Muscle layer of colon (tissue), 2 donors: ENCODE measurements at regions not wholly inside any gene's neighbourhood (a gene's known extent, or its start where the extent isn't known, plus 50 kb on each side); places are given as distances from the start of the nearest gene placed in this dataset.
A peak's percentile ranks its signal among the peaks of the same experiment; 100 is the strongest.

Experiments
- H3K27ac ChIP-seq: one replicate; pipeline ENCODE4 v1.7.0; 2013; ENCODE audit warnings: low read depth, mild to moderate bottlenecking, low read length, moderate library complexity
- H3K27me3 ChIP-seq, 2 donors: one replicate each; pipeline ENCODE4 v1.7.0; 2013; ENCODE audit warnings: low read length in 2 of 2, mild to moderate bottlenecking in 2 of 2; ENCODE audit not compliant: insufficient read depth in 2 of 2, control insufficient read depth in 1 of 2
- H3K36me3 ChIP-seq: one replicate; pipeline ENCODE4 v1.7.0; 2013; ENCODE audit warnings: mild to moderate bottlenecking, low read length; ENCODE audit not compliant: insufficient read depth
- H3K4me1 ChIP-seq: one replicate; pipeline ENCODE4 v1.7.0; 2013; ENCODE audit warnings: mild to moderate bottlenecking, low read length; ENCODE audit not compliant: insufficient read depth
- H3K4me3 ChIP-seq, 2 donors: one replicate each; pipeline ENCODE4 v1.7.0; 2013; ENCODE audit warnings: low read length in 2 of 2, low read depth in 1 of 2, mild to moderate bottlenecking in 1 of 2, moderate library complexity in 1 of 2
- H3K9ac ChIP-seq: one replicate; pipeline ENCODE4 v1.7.0; 2013; ENCODE audit warnings: low read length
- H3K9me3 ChIP-seq: one replicate; pipeline ENCODE4 v1.7.0; 2013; ENCODE audit warnings: mild to moderate bottlenecking, low read length
- donor health status: abdominal sarcoma.
- donor health status: Adenocarcinoma of cecum.

DNA sequence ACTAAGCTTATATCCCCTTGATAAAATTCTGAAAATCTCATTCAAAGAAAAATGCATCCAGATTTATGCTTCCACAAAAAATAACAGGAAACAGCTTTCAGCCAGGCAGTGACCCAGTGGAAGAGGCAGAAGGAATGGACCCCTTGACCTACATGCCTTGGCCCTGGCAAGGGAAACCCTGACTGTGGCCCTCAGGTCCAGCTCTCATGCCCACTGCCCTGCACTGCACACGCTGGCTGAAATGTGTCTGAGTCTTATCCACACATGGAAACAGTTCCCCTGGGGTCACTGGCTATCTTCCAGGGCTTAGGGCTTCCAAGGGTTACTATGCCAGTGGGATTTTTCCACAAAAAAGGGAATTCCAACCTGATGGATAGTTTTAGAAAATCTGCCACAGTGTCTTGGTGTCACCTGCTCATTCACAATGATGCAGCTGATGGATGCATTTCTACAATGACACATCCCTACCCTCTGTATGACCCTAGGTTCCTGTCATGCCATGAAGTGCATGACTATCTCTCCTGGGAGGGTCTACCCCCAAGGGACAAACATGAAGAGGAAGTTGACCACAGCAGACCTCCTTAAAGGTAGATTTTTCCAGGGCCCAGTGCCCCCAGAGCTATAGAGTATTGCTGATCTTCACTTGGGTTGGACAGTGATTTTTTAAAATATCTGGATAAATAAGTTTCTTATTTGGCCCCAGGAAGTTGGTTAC lies 121.9 kb upstream of the CD93 start:
- H3K4me1 ChIP-seq: peaks cover 47% of the 10 kb centered on the region
- H3K9ac ChIP-seq: no peak overlapping the region
- no peaks in the 10 kb centered on the region for H3K9me3 ChIP-seq
- H3K27me3 ChIP-seq: no peaks in the 10 kb centered on the region
- H3K27ac ChIP-seq: no peak overlapping the region
- no peak overlapping the region for H3K4me3 ChIP-seq
- no peaks in the 10 kb centered on the region for H3K36me3 ChIP-seq

GRCh38 chr20:23206995-23207394 lies 120.9 kb upstream of the CD93 start:
- H3K27ac ChIP-seq: no peak overlapping the region

DNA sequence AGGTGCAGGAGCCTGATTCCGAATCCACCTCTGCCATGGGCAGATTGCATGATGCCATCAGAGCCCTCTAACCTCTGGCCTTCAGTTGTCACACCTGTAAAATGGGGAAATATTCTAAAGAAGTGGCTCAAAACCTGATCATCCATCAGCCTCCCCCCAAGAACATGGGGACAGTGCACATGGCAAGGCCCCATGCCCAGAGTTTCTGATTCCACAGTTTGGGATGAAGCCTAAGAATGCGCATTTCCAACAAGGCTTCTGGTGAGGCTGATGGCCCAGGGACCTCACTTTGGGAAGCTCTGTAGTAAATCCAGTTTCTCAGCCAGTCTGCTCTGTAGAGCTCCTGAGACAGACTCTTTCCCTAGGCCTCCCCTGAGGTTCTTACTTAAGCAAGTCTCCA lies 119.9 kb upstream of the CD93 start:
- H3K27ac ChIP-seq: peak overlapping the region; percentile 4
- no peak overlapping the region for H3K9ac ChIP-seq

More at GRCh38 chr20:23206995-23207394, 120.9 kb upstream of the CD93 start:
- Histone ChIP-seq H3K4me1 (peaks cover 52% of the 10 kb centered on the region), H3K4me3 (no peak overlapping the region), H3K27me3 (no peaks in the 10 kb centered on the region), H3K36me3 (no peaks in the 10 kb centered on the region), H3K9me3 (no peaks in the 10 kb centered on the region), H3K9ac (no peak overlapping the region)

DNA sequence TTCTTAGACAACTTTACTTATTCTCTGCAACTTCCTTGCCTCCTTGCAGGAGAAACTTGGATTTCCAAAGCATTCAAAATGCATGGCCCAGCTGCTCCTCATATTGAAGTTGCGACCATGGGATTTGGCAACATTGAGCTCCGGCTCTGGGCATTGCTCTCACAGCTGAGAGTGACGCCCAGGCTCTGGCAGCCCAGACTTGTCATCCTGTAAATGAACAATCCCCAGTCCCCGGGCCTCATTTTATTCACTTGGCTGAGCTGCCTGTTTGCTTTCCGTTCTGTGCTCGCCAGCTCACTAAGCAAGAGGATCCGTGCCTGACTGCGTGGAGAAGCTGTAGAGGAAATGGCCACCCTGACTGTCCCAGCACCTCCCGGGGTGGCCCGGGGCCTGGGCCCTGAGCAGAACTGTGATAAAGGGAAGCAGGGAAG lies 119.5 kb upstream of the CD93 start:
- H3K4me1 ChIP-seq: peaks cover 52% of the 10 kb centered on the region
- no peaks in the 10 kb centered on the region for H3K27me3 ChIP-seq
- H3K9ac ChIP-seq: no peak overlapping the region
- H3K36me3 ChIP-seq: no peaks in the 10 kb centered on the region
- H3K4me3 ChIP-seq: peak overlapping the region in 1 of 2 donors; percentile 12
- H3K9me3 ChIP-seq: no peaks in the 10 kb centered on the region
- H3K27ac ChIP-seq: peak overlapping the region; percentile 4

More for the DNA sequence above, 119.9 kb upstream of the CD93 start:
- no peaks in the 10 kb centered on the region for H3K36me3 ChIP-seq
- peak overlapping the region in 1 of 2 donors; percentile 12 for H3K4me3 ChIP-seq
- no peaks in the 10 kb centered on the region for H3K27me3 ChIP-seq
- peaks cover 52% of the 10 kb centered on the region for H3K4me1 ChIP-seq
- H3K9me3 ChIP-seq: no peaks in the 10 kb centered on the region

- peak overlapping the region; percentile 46 for H3K27ac ChIP-seq
- H3K4me3 ChIP-seq: no peak overlapping the region
- H3K9me3 ChIP-seq: no peaks in the 10 kb centered on the region
- no peak overlapping the region for H3K9ac ChIP-seq
- H3K4me1 ChIP-seq: peaks cover 52% of the 10 kb centered on the region
- H3K36me3 ChIP-seq: no peaks in the 10 kb centered on the region
- no peaks in the 10 kb centered on the region for H3K27me3 ChIP-seq
These were observed 119.1 kb upstream of the CD93 start for GRCh38 chr20:23205211-23205610.

DNA sequence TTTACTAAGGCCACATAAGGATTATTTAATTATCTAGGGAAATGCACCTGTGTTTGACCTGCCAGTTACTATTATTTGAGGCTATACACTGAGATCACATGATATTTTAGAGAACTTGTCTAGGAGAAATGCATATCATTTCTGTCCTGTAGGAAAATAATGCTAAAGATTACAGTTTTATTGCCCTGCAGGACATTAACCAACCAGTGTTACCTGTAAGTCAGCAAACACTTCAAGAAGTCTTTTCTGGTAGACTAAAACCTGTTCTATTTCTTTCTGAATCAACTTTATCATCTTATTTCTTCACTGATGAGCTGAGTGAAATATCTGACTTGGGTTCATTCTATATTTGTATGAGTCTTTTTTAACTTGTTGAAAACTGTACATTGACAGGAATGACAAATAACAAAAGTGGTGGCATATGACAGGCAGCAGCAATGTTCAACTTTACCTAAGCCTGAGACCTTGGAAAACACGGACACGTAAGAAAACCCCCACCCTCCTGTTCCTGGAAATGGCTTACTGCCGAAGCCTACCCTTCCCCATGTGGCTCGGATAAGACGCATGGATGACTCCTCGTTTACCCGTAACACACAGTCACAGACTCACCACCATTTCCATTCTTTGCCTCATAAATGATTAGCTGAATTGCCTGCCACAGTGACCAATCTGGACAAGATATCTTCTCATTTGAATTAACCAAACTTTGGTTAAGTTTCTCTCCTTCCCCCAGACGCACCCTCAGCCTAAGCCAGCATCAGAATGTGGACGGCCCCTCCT lies 118.0 kb upstream of the CD93 start:
- H3K4me3 ChIP-seq: no peak overlapping the region
- H3K27ac ChIP-seq: peak overlapping the region; percentile 7
- H3K27me3 ChIP-seq: no peaks in the 10 kb centered on the region

GRCh38 chr20:23203310-23203709 lies 117.2 kb upstream of the CD93 start:
- Histone ChIP-seq H3K9me3 (no peaks in the 10 kb centered on the region), H3K4me3 (no peak overlapping the region), H3K27ac (no peak overlapping the region), H3K4me1 (peaks cover 52% of the 10 kb centered on the region), H3K9ac (no peak overlapping the region), H3K27me3 (no peaks in the 10 kb centered on the region), H3K36me3 (no peaks in the 10 kb centered on the region)

More for the DNA sequence above, 118.0 kb upstream of the CD93 start:
- Histone ChIP-seq H3K9me3 (no peaks in the 10 kb centered on the region), H3K4me1 (peaks cover 52% of the 10 kb centered on the region), H3K9ac (no peak overlapping the region), H3K36me3 (no peaks in the 10 kb centered on the region)

- Histone ChIP-seq H3K4me3 (no peak overlapping the region), H3K27ac (no peak overlapping the region), H3K27me3 (no peaks in the 10 kb centered on the region), H3K9me3 (no peaks in the 10 kb centered on the region), H3K9ac (no peak overlapping the region), H3K4me1 (peaks cover 45% of the 10 kb centered on the region), H3K36me3 (no peaks in the 10 kb centered on the region)
These were observed 115.5 kb upstream of the CD93 start for GRCh38 chr20:23201658-23202057.

- Histone ChIP-seq H3K4me1 (peaks cover 38% of the 10 kb centered on the region), H3K36me3 (no peaks in the 10 kb centered on the region), H3K9ac (no peak overlapping the region), H3K9me3 (no peaks in the 10 kb centered on the region), H3K27me3 (no peaks in the 10 kb centered on the region), H3K4me3 (no peak overlapping the region), H3K27ac (no peak overlapping the region)
These were observed 114.8 kb upstream of the CD93 start for GRCh38 chr20:23200914-23201313.

- no peaks in the 10 kb centered on the region for H3K27me3 ChIP-seq
- H3K4me3 ChIP-seq: no peak overlapping the region
- peaks cover 33% of the 10 kb centered on the region for H3K4me1 ChIP-seq
- H3K9ac ChIP-seq: no peak overlapping the region
- no peak overlapping the region for H3K27ac ChIP-seq
- H3K36me3 ChIP-seq: no peaks in the 10 kb centered on the region
- no peaks in the 10 kb centered on the region for H3K9me3 ChIP-seq
These were observed 114.3 kb upstream of the CD93 start for GRCh38 chr20:23200413-23200812.

DNA sequence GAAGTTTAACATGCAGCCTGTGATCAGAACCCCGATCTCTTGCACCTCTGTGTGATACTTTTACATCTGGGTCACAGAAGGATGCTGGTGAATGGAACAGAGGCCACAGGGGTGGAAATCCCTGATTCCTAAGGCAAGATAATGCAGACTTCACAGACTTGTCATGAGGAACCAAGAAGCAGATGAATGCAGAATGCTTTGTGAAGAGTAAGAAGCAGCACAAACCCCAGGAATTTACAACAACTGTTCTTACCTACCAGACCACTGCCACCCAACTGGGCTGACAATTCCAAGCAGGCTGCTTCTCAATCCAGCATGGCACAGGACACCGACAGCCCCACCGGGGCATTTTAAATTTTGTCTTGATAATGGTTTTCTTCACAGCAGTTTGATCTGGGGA lies 113.2 kb upstream of the CD93 start:
- Histone ChIP-seq H3K4me1 (peaks cover 23% of the 10 kb centered on the region), H3K9me3 (no peaks in the 10 kb centered on the region), H3K27me3 (no peaks in the 10 kb centered on the region), H3K27ac (no peak overlapping the region), H3K4me3 (no peak overlapping the region), H3K36me3 (no peaks in the 10 kb centered on the region), H3K9ac (no peak overlapping the region)
